GM12892 (cell line): ENCODE measurements at regions not wholly inside any gene's neighbourhood (a gene's known extent, or its start where the extent isn't known, plus 50 kb on each side); places are given as distances from the start of the nearest gene placed in this dataset.

Experiments
- DNase-seq: peaks from one replicate; pipeline ENCODE4 v3.0.0; 2011; ENCODE audit not compliant: insufficient read length
- FAIRE-seq: peaks from 2 replicates; lab custom pipeline; 2011; peaks lifted over from hg19 to GRCh38; lab: Jason Lieb, UNC
- POLR2A ChIP-seq: IDR thresholded peaks from 2 replicates; pipeline ENCODE4 v1.6.1; 2011; ENCODE audit warnings: low read depth, low read length, control low read depth
- POLR2AphosphoS5 ChIP-seq: IDR thresholded peaks from 2 replicates; pipeline ENCODE4 v1.6.1; 2011; ENCODE audit warnings: low read depth, low read length, control low read depth
- TAF1 ChIP-seq: IDR thresholded peaks from 2 replicates; pipeline ENCODE4 v1.6.1; 2011; ENCODE audit warnings: low read depth, mild to moderate bottlenecking, control low read depth, low read length, borderline replicate concordance

- TF ChIP-seq POLR2A (no peak), TAF1 (no peak), POLR2AphosphoS5 (no peak)
- no peak for FAIRE-seq
- DNase-seq = no peak
These were observed 879.2 kb downstream of the AACS start for GRCh38 chr12:125944446-125944845.

- TF ChIP-seq POLR2AphosphoS5 (no peak), POLR2A (no peak), TAF1 (no peak)
- DNase-seq = no peak
- FAIRE-seq = no peak
These were observed 884.2 kb downstream of the AACS start for GRCh38 chr12:125949471-125949870.

- DNase-seq (no peak), FAIRE-seq (no peak)
- no peak for TF ChIP-seq POLR2AphosphoS5
- TF ChIP-seq TAF1 = no peak
- TF ChIP-seq POLR2A = no peak
These were observed 889.1 kb downstream of the AACS start for GRCh38 chr12:125954362-125954761.

- no peak for DNase-seq
- FAIRE-seq = no peak
- TF ChIP-seq POLR2A = no peak
- no peak for TF ChIP-seq POLR2AphosphoS5
- TF ChIP-seq TAF1 = no peak
These were observed 891.0 kb downstream of the AACS start for GRCh38 chr12:125956186-125956585.

- TF ChIP-seq TAF1 = no peak
- no peak for TF ChIP-seq POLR2A
- TF ChIP-seq POLR2AphosphoS5 = no peak
- DNase-seq = no peak
These were observed 901.4 kb downstream of the AACS start for GRCh38 chr12:125966641-125967040.

GRCh38 chr12:125968413-125968812 lies 903.2 kb downstream of the AACS start:
- DNase-seq (no peak), FAIRE-seq (no peak)
- TF ChIP-seq TAF1 (no peak), POLR2AphosphoS5 (no peak), POLR2A (no peak)

More at GRCh38 chr12:125966641-125967040, 901.4 kb downstream of the AACS start:
- FAIRE-seq = no peak

GRCh38 chr12:125971981-125972380 lies 906.7 kb downstream of the AACS start:
- no peak for DNase-seq
- TF ChIP-seq POLR2AphosphoS5 (no peak), POLR2A (no peak), TAF1 (no peak)
- FAIRE-seq = no peak

- FAIRE-seq = no peak
- no peak for TF ChIP-seq TAF1
- TF ChIP-seq POLR2AphosphoS5 = no peak
- TF ChIP-seq POLR2A = no peak
- no peak for DNase-seq
These were observed 913.1 kb downstream of the AACS start for GRCh38 chr12:125978286-125978685.

- no peak for FAIRE-seq
- TF ChIP-seq POLR2A = no peak
- no peak for TF ChIP-seq TAF1
- TF ChIP-seq POLR2AphosphoS5 = no peak
- DNase-seq = no peak
These were observed 916.5 kb downstream of the AACS start for GRCh38 chr12:125981610-125982253.

- TF ChIP-seq POLR2A (no peak), TAF1 (no peak), POLR2AphosphoS5 (no peak)
- FAIRE-seq = no peak
- no peak for DNase-seq
These were observed 918.0 kb downstream of the AACS start for GRCh38 chr12:125983094-125983783.

GRCh38 chr12:125983784-125984500 lies 918.7 kb downstream of the AACS start:
- no peak for DNase-seq
- TF ChIP-seq POLR2A (no peak), POLR2AphosphoS5 (no peak), TAF1 (no peak)
- FAIRE-seq = no peak

GRCh38 chr12:125988545-125988944 lies 923.3 kb downstream of the AACS start:
- FAIRE-seq (no peak), DNase-seq (no peak)
- TF ChIP-seq TAF1 (no peak), POLR2A (no peak), POLR2AphosphoS5 (no peak)
